ENCODE measurements at regions not wholly inside any gene's neighbourhood (a gene's known extent, or its start where the extent isn't known, plus 50 kb on each side); places are given as distances from the start of the nearest gene placed in this dataset.

- no peak for DNase-seq
These were observed 285.5 kb downstream of the UQCRFS1 start for GRCh38 chr19:28927456-28927855.

GRCh38 chr19:28920269-28921066 lies 292.5 kb downstream of the UQCRFS1 start:
- DNase-seq: no peak

GRCh38 chr19:28917621-28918020 lies 295.3 kb downstream of the UQCRFS1 start:
- DNase-seq: no peak

GRCh38 chr19:28915737-28916460 lies 297.1 kb downstream of the UQCRFS1 start:
- no peak for DNase-seq

GRCh38 chr19:28915202-28915601 lies 297.7 kb downstream of the UQCRFS1 start:
- no peak for DNase-seq

GRCh38 chr19:28914173-28914572 lies 298.8 kb downstream of the UQCRFS1 start:
- no peak for DNase-seq

GRCh38 chr19:28913626-28914025 lies 299.3 kb downstream of the UQCRFS1 start:
- DNase-seq: no peak

GRCh38 chr19:28908941-28909340 lies 304.0 kb downstream of the UQCRFS1 start:
- no peak for DNase-seq

GRCh38 chr19:28907534-28907933 lies 305.4 kb downstream of the UQCRFS1 start:
- DNase-seq: no peak

- DNase-seq: no peak
These were observed 307.0 kb downstream of the UQCRFS1 start for GRCh38 chr19:28905996-28906395.

GRCh38 chr19:28899703-28900102 lies 313.2 kb downstream of the UQCRFS1 start:
- DNase-seq: no peak

- no peak for DNase-seq
These were observed 314.7 kb downstream of the UQCRFS1 start for GRCh38 chr19:28898249-28898648.

- DNase-seq: no peak
These were observed 322.8 kb downstream of the UQCRFS1 start for GRCh38 chr19:28889941-28890670.

GRCh38 chr19:28887920-28888618 lies 324.9 kb downstream of the UQCRFS1 start:
- no peak for DNase-seq

GRCh38 chr19:28886708-28887107 lies 326.2 kb downstream of the UQCRFS1 start:
- no peak for DNase-seq

- DNase-seq: no peak
These were observed 327.0 kb downstream of the UQCRFS1 start for GRCh38 chr19:28885965-28886364.

- DNase-seq: no peak
These were observed 328.0 kb downstream of the UQCRFS1 start for GRCh38 chr19:28884786-28885476.

- no peak for DNase-seq
These were observed 329.7 kb downstream of the UQCRFS1 start for GRCh38 chr19:28883241-28883693.

- DNase-seq: no peak
These were observed 330.1 kb downstream of the UQCRFS1 start for GRCh38 chr19:28882818-28883217.

GRCh38 chr19:28881616-28882015 lies 331.3 kb downstream of the UQCRFS1 start:
- no peak for DNase-seq

- DNase-seq: no peak
These were observed 332.1 kb downstream of the UQCRFS1 start for GRCh38 chr19:28880735-28881401.
